ENCODE measurements at regions not wholly inside any gene's neighbourhood (a gene's known extent, or its start where the extent isn't known, plus 50 kb on each side); places are given as distances from the start of the nearest gene placed in this dataset.

- H3K36me3 ChIP-seq (ENCODE audit: low read depth), result no peaks in the 10 kb centered on the region
- TF ChIP-seq CTCF (IDR thresholded peaks at IDR 0.05), result no peak
- ATAC-seq, result no peak
- intact Hi-C loops (cut with DNase I, micrococcal nuclease), result no loop called here
- no peaks in the 10 kb centered on the region for H3K4me1 ChIP-seq (ENCODE audit: low read depth)
- no peak for DNase-seq
- no peak overlapping the region for H3K4me3 ChIP-seq
- H3K9me3 ChIP-seq, result no peaks in the 10 kb centered on the region
Observed at GRCh38 chr14:104474495-104475213, 104.9 kb upstream of the C14orf180 start.

GRCh38 chr14:104475256-104475655, 104.3 kb upstream of the C14orf180 start:
- intact Hi-C loops (cut with DNase I, micrococcal nuclease), result no loop called here
- no peak for DNase-seq
- no peak overlapping the region for H3K4me3 ChIP-seq

GRCh38 chr14:104475802-104476201, 103.8 kb upstream of the C14orf180 start:
- Histone ChIP-seq H3K4me3 (no peak overlapping the region), H3K9me3 (no peaks in the 10 kb centered on the region), H3K4me1 (ENCODE audit: low read depth) (no peaks in the 10 kb centered on the region), H3K36me3 (ENCODE audit: low read depth) (no peaks in the 10 kb centered on the region)
- intact Hi-C loops (cut with DNase I, micrococcal nuclease), result no loop called here
- TF ChIP-seq CTCF (IDR thresholded peaks at IDR 0.05), result no peak
- ATAC-seq, result no peak
- no peak for DNase-seq

More at GRCh38 chr14:104475256-104475655, 104.3 kb upstream of the C14orf180 start:
- Histone ChIP-seq H3K36me3 (ENCODE audit: low read depth) (no peaks in the 10 kb centered on the region), H3K9me3 (no peaks in the 10 kb centered on the region), H3K4me1 (ENCODE audit: low read depth) (no peaks in the 10 kb centered on the region)
- TF ChIP-seq CTCF (IDR thresholded peaks at IDR 0.05), result no peak
- no peak for ATAC-seq

- Histone ChIP-seq H3K36me3 (ENCODE audit: low read depth) (no peaks in the 10 kb centered on the region), H3K4me3 (no peak overlapping the region), H3K4me1 (ENCODE audit: low read depth) (no peaks in the 10 kb centered on the region), H3K9me3 (peaks cover 4% of the 10 kb centered on the region)
- TF ChIP-seq CTCF (IDR thresholded peaks at IDR 0.05), result no peak
- ATAC-seq (no peak), DNase-seq (no peak)
- intact Hi-C loops (cut with DNase I, micrococcal nuclease), result no loop called here
Observed at GRCh38 chr14:104476437-104476836, 103.1 kb upstream of the C14orf180 start.

GRCh38 chr14:104477117-104477623, 102.4 kb upstream of the C14orf180 start:
- Histone ChIP-seq H3K4me3 (no peak overlapping the region), H3K9me3 (peaks cover 8% of the 10 kb centered on the region), H3K4me1 (ENCODE audit: low read depth) (no peaks in the 10 kb centered on the region), H3K36me3 (ENCODE audit: low read depth) (no peaks in the 10 kb centered on the region)
- intact Hi-C loops (cut with DNase I, micrococcal nuclease), result no loop called here
- no peak for TF ChIP-seq CTCF (IDR thresholded peaks at IDR 0.05)
- ATAC-seq, result no peak
- DNase-seq, result no peak

Data from mucosa of descending colon (tissue), 3 donors.